ENCODE measurements at regions not wholly inside any gene's neighbourhood (a gene's known extent, or its start where the extent isn't known, plus 50 kb on each side); places are given as distances from the start of the nearest gene placed in this dataset.

DNA sequence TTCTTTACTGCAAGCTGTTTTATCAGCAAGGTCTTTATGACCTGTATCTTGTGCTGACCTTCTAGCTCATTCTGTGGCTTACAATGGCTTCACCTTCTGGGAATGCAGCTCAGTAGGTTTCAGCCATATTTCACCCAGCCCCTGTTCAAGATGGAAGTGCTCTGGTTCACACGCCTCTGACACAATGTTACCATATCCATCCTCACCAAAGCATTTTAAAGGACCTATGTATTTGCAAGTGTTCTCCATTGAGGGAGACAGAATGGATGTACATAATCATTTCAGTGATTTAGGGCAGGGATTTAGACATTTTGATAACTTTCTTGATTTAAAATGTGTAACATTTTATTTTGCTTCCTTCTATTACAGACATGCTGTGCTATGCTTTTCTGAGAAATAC is 182.3 kb upstream of the FN1 start (continued):
- TF ChIP-seq ZNF274 (IDR thresholded peaks at IDR 0.05; ENCODE audit: borderline replicate concordance, low read depth, low read length): no peak
- no peak for TF ChIP-seq POLR2AphosphoS5 (IDR thresholded peaks at IDR 0.05; ENCODE audit: control insufficient read depth, insufficient read depth, low read depth, low read length)
- TF ChIP-seq KDM1A (IDR thresholded peaks at IDR 0.05): no peak
- TF ChIP-seq ZNF140 (CRISPR knock-in tag; IDR thresholded peaks at IDR 0.05): no peak
- TF ChIP-seq MTA3 (IDR thresholded peaks at IDR 0.05; ENCODE audit: borderline replicate concordance): no peak
- TF ChIP-seq DDX20 (tag; IDR thresholded peaks at IDR 0.05; ENCODE audit: low read depth): peak; percentile 90
- TF ChIP-seq RAD21 (CRISPR knock-in tag; conservative IDR thresholded peaks at IDR 0.05 in 1 of 2, IDR thresholded peaks at IDR 0.05 in 1 of 2): no peak
- TF ChIP-seq ZEB2 (IDR thresholded peaks at IDR 0.05): no peak
- TF ChIP-seq ZNF197 (CRISPR knock-in tag; IDR thresholded peaks at IDR 0.05; ENCODE audit: low read depth): 0 out of 2 replicates have a peak, but pooled peaks have one; percentile 13
- no peak for TF ChIP-seq RBM17 (IDR thresholded peaks at IDR 0.05; ENCODE audit: borderline replicate concordance, low read depth, low read length)

DNA sequence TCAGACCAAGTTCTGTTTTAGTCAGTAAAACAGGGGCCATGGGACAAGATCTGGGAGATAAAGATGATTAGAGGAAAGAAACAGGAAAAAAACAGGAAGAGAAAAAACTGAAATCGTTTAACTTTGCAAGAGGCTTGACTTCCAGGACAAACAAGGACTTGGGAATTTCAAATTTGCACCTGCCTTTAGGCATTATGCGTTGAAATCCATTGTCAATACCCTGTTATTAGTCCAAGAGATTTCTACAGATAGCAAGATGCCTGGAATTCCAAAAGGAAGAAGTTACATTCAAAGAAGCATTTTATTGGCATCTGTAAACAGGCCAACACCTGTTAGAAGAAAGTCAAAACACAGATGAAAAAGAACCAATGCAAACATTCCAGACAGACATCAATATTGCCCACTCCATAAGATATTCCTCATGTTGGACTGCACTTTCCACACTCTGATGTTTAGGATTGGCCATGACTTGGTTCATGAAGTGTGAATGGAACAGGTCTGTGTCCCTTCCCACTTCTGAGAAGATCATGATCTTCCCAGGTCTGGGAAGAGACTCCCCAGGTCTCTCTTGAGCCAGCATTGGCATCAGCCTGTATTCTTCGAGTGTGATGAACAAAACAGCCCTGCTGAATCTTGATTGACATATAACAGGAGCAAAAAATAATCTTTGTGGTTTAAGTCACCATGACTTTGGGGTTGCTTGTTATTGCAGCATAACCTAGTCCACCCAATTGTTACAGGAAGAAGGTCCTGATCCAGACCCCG is 181.4 kb upstream of the FN1 start:
- Histone ChIP-seq H3K27me3 (ENCODE audit: control insufficient read depth in 2 of 2, insufficient read depth in 2 of 2, low read length in 2 of 2) (no peaks in the 10 kb centered on the region), H2AFZ (ENCODE audit: low read depth, low read length) (no peak overlapping the region), H3K9me3 (replicated peaks; ENCODE audit: control insufficient read depth, insufficient read depth, low read depth, low read length) (peaks cover 3% of the 10 kb centered on the region), H3K9ac (ENCODE audit: insufficient read depth in 1 of 2, low read depth in 2 of 2, low read length in 2 of 2) (no peak overlapping the region), H3K4me3 (no peak overlapping the region), H3K27ac (ENCODE audit: extremely low read depth, low read depth, low read length) (no peak overlapping the region), H3K4me2 (ENCODE audit: insufficient read depth, low read length) (no peak overlapping the region), H3K79me2 (ENCODE audit: control insufficient read depth, insufficient read depth, low read length) (no peaks in the 10 kb centered on the region), H3K36me3 (ENCODE audit: control insufficient read depth, insufficient read depth, low read length) (no peaks in the 10 kb centered on the region), H3K4me1 (replicated peaks in 1 of 2; ENCODE audit: control insufficient read depth in 2 of 2, insufficient read depth in 2 of 2, low read length in 2 of 2) (peaks cover 3 to 21% of the 10 kb centered on the region in 2 experiments; a peak in 4 of 5 replicates), H4K20me1 (replicated peaks; ENCODE audit: control insufficient read depth, insufficient read depth, low read length) (no peaks in the 10 kb centered on the region), H3K9me1 (ENCODE audit: control insufficient read depth, insufficient read depth, low read length) (no peaks in the 10 kb centered on the region)
- BruUV-seq (replicated peaks): no TSS peak
- in situ Hi-C loops (cut with MboI) (no loop called here), intact Hi-C loops (cut with micrococcal nuclease) (loop anchor here (10.0 kb wide), 1 partner anchor 112 kb away; no protein-coding TSS in a partner anchor)
- ATAC-seq (no peak), DNase-seq (ENCODE audit: extremely low read depth in 1 of 4, low spot score in 3 of 4) (no peak), FAIRE-seq (no peak)
- CTCF ChIA-PET (ENCODE audit: low intra/inter-chr PET ratio): no interaction called here
- POLR2A ChIA-PET: no interaction called here
- 58% methylated on average over 4 of the region's 4 CpGs for WGBS (ENCODE audit: insufficient coverage, low coverage, missing lambda C conversion rate)
- peak; percentile 56 to 83; a peak in 3 of 4 replicates for TF ChIP-seq TRIM24 (IDR thresholded peaks at IDR 0.05)
- no peak for TF ChIP-seq ZNF274 (IDR thresholded peaks at IDR 0.05; ENCODE audit: borderline replicate concordance, low read depth, low read length)
- no peak for TF ChIP-seq CBX3 (IDR thresholded peaks at IDR 0.05; ENCODE audit: borderline replicate concordance in 1 of 2, low read length in 2 of 2)
- TF ChIP-seq, protein P1, sequence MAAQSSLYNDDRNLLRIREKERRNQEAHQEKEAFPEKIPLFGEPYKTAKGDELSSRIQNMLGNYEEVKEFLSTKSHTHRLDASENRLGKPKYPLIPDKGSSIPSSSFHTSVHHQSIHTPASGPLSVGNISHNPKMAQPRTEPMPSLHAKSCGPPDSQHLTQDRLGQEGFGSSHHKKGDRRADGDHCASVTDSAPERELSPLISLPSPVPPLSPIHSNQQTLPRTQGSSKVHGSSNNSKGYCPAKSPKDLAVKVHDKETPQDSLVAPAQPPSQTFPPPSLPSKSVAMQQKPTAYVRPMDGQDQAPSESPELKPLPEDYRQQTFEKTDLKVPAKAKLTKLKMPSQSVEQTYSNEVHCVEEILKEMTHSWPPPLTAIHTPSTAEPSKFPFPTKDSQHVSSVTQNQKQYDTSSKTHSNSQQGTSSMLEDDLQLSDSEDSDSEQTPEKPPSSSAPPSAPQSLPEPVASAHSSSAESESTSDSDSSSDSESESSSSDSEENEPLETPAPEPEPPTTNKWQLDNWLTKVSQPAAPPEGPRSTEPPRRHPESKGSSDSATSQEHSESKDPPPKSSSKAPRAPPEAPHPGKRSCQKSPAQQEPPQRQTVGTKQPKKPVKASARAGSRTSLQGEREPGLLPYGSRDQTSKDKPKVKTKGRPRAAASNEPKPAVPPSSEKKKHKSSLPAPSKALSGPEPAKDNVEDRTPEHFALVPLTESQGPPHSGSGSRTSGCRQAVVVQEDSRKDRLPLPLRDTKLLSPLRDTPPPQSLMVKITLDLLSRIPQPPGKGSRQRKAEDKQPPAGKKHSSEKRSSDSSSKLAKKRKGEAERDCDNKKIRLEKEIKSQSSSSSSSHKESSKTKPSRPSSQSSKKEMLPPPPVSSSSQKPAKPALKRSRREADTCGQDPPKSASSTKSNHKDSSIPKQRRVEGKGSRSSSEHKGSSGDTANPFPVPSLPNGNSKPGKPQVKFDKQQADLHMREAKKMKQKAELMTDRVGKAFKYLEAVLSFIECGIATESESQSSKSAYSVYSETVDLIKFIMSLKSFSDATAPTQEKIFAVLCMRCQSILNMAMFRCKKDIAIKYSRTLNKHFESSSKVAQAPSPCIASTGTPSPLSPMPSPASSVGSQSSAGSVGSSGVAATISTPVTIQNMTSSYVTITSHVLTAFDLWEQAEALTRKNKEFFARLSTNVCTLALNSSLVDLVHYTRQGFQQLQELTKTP (IDR thresholded peaks at IDR 0.05; ENCODE audit: low read depth in 1 of 2, partially characterized antibody in 2 of 2): no peak
- no peak for TF ChIP-seq CREB1 (IDR thresholded peaks at IDR 0.05)
- TF ChIP-seq CREB1 (CRISPR knock-in tag; IDR thresholded peaks at IDR 0.05): no peak
- TF ChIP-seq MEIS2 (IDR thresholded peaks at IDR 0.05; ENCODE audit: partially characterized antibody): peak; percentile 29
- TF ChIP-seq, protein P2, sequence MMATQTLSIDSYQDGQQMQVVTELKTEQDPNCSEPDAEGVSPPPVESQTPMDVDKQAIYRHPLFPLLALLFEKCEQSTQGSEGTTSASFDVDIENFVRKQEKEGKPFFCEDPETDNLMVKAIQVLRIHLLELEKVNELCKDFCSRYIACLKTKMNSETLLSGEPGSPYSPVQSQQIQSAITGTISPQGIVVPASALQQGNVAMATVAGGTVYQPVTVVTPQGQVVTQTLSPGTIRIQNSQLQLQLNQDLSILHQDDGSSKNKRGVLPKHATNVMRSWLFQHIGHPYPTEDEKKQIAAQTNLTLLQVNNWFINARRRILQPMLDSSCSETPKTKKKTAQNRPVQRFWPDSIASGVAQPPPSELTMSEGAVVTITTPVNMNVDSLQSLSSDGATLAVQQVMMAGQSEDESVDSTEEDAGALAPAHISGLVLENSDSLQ (IDR thresholded peaks at IDR 0.05): peak; percentile 61
